Chondrocyte (in vitro differentiated cells): ENCODE measurements at regions not wholly inside any gene's neighbourhood (a gene's known extent, or its start where the extent isn't known, plus 50 kb on each side); places are given as distances from the start of the nearest gene placed in this dataset.
A peak's percentile ranks its signal among the peaks of the same experiment; 100 is the strongest.

Source experiments
- DNase-seq: peaks from one replicate; pipeline ENCODE4 v3.0.0; 2021; ENCODE audit warnings: mixed read lengths, low spot score
- H3K27ac Mint-ChIP-seq: one replicate; pipeline ENCODE4 v1.8.0; 2021; ENCODE audit warnings: mild to moderate bottlenecking, moderate library complexity, mixed read lengths; ENCODE audit not compliant: unreplicated experiment
- H3K27me3 Mint-ChIP-seq: 2 replicates; pipeline ENCODE4 v1.8.0; 2021; ENCODE audit warnings: low read depth, mixed read lengths
- H3K36me3 Mint-ChIP-seq: 2 replicates; pipeline ENCODE4 v1.8.0; 2021; ENCODE audit warnings: low read depth, mixed read lengths
- H3K4me1 Mint-ChIP-seq: 2 replicates; pipeline ENCODE4 v1.8.0; 2021; ENCODE audit warnings: low read depth, mild to moderate bottlenecking, mixed read lengths
- H3K4me3 Mint-ChIP-seq: one replicate; pipeline ENCODE4 v1.8.0; 2021; ENCODE audit warnings: mild to moderate bottlenecking, moderate library complexity, mixed read lengths; ENCODE audit not compliant: unreplicated experiment
- H3K9me3 Mint-ChIP-seq: 2 replicates; pipeline ENCODE4 v1.8.0; 2021; ENCODE audit warnings: low read depth, mixed read lengths
- CTCF ChIP-seq: fragments of 200-600 bp; sonication (generic); IDR thresholded peaks from 2 replicates; pipeline ENCODE4 v1.5.0; 2021; ENCODE audit warnings: antibody characterized with exemption, mild to moderate bottlenecking, moderate library complexity

GRCh38 chr5:154669402-154669801, 85.8 kb upstream of the LARP1 start:
- TF ChIP-seq CTCF = no peak
- Mint-ChIP-seq H3K36me3 (peaks cover 4% of the 10 kb centered on the region), H3K4me3 (no peak overlapping the region), H3K4me1 (no peaks in the 10 kb centered on the region), H3K9me3 (peaks cover 15% of the 10 kb centered on the region), H3K27ac (no peak overlapping the region), H3K27me3 (no peaks in the 10 kb centered on the region)
- DNase-seq = no peak

GRCh38 chr5:154664869-154665268, 90.3 kb upstream of the LARP1 start:
- Mint-ChIP-seq H3K9me3 (peaks cover 21% of the 10 kb centered on the region), H3K27ac (no peak overlapping the region), H3K4me1 (no peaks in the 10 kb centered on the region), H3K4me3 (no peak overlapping the region), H3K36me3 (peaks cover 6% of the 10 kb centered on the region), H3K27me3 (peaks cover 2% of the 10 kb centered on the region)
- no peak for TF ChIP-seq CTCF
- DNase-seq = no peak

- H3K27ac Mint-ChIP-seq = no peak overlapping the region
- TF ChIP-seq CTCF = no peak
- peaks cover 4% of the 10 kb centered on the region for H3K36me3 Mint-ChIP-seq
- peak; percentile 51 for DNase-seq
- H3K4me1 Mint-ChIP-seq = no peaks in the 10 kb centered on the region
- no peak overlapping the region for H3K4me3 Mint-ChIP-seq
- peaks cover 16% of the 10 kb centered on the region for H3K9me3 Mint-ChIP-seq
- peaks cover 2% of the 10 kb centered on the region for H3K27me3 Mint-ChIP-seq
Measured at GRCh38 chr5:154663424-154663823, 91.8 kb upstream of the LARP1 start.

- no peaks in the 10 kb centered on the region for H3K9me3 Mint-ChIP-seq
- no peaks in the 10 kb centered on the region for H3K27me3 Mint-ChIP-seq
- TF ChIP-seq CTCF = no peak
- H3K36me3 Mint-ChIP-seq = no peaks in the 10 kb centered on the region
- peaks cover 5% of the 10 kb centered on the region for H3K4me1 Mint-ChIP-seq
- peak; percentile 15 for DNase-seq
- no peak overlapping the region for H3K27ac Mint-ChIP-seq
- H3K4me3 Mint-ChIP-seq = no peak overlapping the region
Measured at GRCh38 chr5:154654486-154655371, 100.4 kb upstream of the LARP1 start.

- no peaks in the 10 kb centered on the region for H3K36me3 Mint-ChIP-seq
- no peak for TF ChIP-seq CTCF
- no peaks in the 10 kb centered on the region for H3K27me3 Mint-ChIP-seq
- DNase-seq = peak; percentile 46
- H3K27ac Mint-ChIP-seq = no peak overlapping the region
- H3K4me3 Mint-ChIP-seq = no peak overlapping the region
- H3K4me1 Mint-ChIP-seq = peaks cover 5% of the 10 kb centered on the region
- H3K9me3 Mint-ChIP-seq = no peaks in the 10 kb centered on the region
Measured at GRCh38 chr5:154653764-154654485, 101.3 kb upstream of the LARP1 start.
